ENCODE measurements at regions not wholly inside any gene's neighbourhood (a gene's known extent, or its start where the extent isn't known, plus 50 kb on each side); places are given as distances from the start of the nearest gene placed in this dataset.

DNA sequence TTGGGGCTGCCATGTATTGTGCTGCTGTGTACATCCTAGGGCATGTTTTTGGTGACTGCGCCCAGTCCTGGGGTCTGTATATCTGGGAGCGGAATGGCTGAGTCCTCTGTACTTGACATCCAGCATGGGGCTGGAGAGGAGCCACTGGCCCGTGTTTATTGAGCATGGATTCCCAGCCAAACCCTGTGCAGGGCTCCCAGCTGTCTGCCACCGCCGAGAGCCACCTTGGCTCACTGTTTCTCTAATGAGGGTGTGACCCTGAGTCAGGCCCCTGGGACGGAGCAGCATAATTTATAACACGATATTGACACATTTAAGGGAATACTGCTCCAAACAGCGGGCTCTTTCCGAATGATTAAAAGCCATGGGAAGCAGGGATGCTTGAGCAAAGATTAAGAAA lies 211.5 kb upstream of the PWP1 start:
- DNase-seq (ENCODE audit: low read depth): no peak

DNA sequence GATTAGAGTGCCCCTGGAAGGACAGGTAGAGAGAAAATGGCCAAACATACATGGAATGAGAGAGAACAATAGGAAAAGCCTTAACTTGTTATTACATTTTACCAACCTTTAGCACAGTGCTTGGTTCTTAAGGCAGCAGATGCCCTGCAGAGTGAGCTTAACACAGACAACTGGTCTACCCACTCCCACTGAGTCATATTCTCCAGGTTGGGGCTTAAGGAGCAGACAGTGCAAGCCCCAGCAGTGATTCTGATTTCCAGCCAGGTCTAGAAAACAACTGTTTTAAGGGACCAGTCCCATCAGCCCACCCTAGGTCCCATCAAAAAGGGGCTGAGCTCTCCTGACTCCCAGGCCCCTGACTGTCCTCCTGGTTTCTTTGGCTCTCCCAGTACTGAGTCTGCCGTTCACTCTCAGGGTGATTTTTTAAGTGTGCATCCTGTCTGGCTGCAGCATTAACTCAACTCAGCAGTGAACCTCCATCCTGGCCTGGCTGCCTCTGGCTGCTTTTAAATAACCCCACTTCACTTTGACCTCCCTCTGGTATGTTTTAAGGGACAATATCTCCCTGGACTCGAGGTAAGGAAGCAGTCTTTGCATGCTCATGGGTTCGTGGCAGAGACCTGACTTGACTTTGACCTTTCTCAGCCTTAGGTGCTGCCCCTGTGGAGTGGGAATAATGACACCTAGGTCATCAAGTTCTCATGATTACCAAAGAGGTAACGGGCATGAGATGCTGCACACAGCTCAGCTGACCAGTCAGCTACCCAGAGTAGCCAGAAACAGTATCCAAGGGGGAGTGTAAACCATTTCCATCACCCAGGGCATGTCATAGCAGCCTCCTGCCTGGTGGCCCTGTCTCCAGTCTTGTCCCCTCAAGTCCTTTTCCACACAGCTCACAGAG lies 210.7 kb upstream of the PWP1 start:
- DNase-seq (ENCODE audit: low read depth): no peak

GRCh38 chr12:107475900-107476299 lies 209.7 kb upstream of the PWP1 start:
- DNase-seq (ENCODE audit: low read depth): no peak

DNA sequence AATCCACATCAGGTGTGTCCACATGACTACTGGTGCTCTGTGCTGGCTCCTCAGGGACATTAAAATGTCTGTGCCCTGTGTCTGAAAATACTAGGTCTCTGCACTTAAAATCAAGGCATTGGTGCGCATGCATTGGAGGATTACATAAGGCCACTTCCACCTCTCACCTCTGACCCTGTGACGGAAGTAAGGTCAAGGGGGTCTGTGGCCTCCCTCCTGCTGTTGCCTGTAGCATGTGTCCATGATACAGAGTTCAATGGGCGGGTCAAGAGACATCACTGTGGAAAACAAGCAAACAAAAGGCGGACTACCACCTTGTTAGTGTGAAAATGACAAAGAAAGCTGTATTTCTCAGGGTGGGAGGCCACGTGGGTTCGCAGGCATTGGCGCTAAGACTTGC lies 208.6 kb upstream of the PWP1 start:
- no peak for DNase-seq (ENCODE audit: low read depth)

GRCh38 chr12:107477947-107478610 lies 207.5 kb upstream of the PWP1 start:
- DNase-seq (ENCODE audit: low read depth): no peak

DNA sequence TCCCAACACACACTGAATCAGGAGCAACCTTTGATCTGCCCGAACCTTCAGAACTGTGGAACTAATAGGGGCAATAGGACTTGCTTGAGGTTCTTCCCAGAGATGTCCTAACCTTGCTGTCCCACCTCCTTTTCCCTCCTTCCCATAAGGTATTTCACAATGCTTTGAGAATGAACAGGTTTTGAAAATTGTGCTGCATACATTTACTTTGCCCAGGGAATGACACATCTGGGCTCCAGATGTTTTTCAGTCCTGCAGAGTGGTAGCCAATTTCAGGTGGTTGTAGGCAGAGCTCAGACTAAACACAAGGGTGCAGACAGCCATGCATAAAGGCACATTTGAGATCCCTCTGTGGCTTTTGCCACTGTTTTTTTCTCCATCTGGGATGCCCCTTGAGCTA lies 206.7 kb upstream of the PWP1 start:
- DNase-seq (ENCODE audit: low read depth): no peak

DNA sequence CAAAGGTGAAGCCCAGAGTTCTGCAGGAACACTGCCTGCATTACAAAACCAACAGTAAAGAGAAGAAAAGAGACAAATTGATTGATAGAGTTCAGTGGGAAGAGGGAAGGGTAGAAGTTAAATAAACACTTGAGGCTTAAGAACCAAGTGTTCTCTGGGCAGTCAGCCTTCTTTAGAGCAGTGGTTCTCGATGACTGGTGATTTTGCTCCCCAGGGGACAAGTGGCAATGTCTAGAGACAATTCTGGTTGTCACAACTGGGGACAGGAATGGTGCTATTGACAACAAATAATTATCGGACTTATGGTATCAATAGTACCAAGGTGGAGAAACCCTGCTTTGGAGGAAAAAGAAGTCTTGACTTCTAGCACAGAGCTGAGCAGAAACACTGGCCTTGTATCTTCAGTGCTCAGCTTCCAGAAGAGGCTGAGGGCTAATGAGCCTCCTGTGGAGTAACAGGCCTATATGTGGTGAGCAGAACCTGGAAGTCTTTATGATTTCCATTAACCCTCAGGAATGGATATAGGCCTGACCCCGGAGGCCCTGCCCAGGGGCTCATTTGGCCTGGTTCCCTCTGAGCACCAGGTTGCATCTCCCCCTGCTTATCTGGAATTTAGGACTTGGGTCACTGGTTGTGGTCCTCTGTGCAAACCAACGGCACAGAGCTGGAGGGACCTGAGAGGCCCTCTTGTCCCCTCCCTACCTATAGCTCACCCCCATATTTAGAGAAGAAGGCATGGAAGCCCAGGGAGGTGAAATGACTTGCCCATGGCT lies 204.6 kb upstream of the PWP1 start:
- DNase-seq (ENCODE audit: low read depth): no peak

DNA sequence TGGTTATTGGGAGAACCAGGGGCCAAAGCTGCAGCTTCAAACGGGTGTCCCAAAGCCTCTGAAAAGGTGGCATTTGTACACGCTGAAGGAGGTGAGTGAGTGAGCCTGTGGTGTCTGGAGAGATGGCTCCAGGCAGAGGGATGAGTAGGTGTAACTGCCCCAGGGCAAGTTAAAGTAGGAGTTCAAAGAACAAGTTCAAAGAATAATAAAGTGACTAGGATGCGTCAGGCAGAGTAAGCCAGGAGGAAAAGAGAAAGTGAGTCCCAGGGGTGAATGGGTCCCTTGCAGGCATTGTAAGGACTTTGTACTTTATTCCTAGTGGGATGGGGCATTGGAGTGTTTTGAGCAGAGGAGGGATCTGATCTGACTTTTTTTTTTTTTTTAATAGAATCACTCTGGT lies 201.4 kb upstream of the PWP1 start:
- no peak for DNase-seq (ENCODE audit: low read depth)

- DNase-seq (ENCODE audit: low read depth): no peak
These were observed 200.7 kb upstream of the PWP1 start for GRCh38 chr12:107484941-107485340.

DNA sequence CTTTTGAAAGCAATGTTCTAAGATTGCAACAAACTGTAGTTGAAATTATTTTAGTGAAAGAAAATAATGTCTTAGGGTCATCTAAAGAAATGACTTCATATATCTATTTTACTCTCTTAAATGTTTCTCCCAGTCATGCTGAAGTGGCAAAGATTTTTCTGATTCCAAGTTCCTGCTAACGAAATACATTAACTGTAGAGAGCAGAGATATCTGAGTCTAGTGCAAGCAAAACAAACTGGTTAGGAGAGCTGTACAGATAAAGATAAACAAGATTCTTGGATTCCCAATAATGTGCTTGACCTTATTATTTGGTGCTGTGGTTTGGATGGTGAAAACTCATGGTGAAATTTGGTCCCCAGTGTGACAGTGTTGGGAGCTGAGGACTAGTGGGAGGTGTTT lies 199.9 kb upstream of the PWP1 start:
- DNase-seq (ENCODE audit: low read depth): no peak

- DNase-seq (ENCODE audit: low read depth): no peak
These were observed 199.3 kb upstream of the PWP1 start for GRCh38 chr12:107486140-107486892.

- DNase-seq (ENCODE audit: low read depth): no peak
These were observed 198.5 kb upstream of the PWP1 start for GRCh38 chr12:107487011-107487680.

- no peak for DNase-seq (ENCODE audit: low read depth)
These were observed 196.9 kb upstream of the PWP1 start for GRCh38 chr12:107488666-107489065.

DNA sequence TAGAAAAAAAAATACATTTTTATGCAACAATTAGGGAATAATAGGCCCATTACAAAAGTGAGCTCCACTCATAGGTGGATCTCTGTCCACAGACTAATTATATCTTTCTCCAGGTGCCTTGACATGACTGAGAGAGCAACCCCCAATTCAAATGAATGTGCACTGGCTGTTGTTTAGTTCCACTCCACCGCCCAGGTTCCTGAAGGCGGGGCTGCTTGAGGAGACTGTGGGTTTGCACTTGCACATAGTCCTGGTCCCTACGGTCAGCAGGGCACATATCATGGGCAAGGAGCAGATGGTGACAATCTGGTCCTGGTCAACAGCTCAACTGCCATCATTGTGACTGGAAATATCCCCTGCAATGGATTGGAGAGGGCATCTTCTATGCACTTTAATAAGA lies 195.6 kb upstream of the PWP1 start:
- no peak for DNase-seq (ENCODE audit: low read depth)

DNA sequence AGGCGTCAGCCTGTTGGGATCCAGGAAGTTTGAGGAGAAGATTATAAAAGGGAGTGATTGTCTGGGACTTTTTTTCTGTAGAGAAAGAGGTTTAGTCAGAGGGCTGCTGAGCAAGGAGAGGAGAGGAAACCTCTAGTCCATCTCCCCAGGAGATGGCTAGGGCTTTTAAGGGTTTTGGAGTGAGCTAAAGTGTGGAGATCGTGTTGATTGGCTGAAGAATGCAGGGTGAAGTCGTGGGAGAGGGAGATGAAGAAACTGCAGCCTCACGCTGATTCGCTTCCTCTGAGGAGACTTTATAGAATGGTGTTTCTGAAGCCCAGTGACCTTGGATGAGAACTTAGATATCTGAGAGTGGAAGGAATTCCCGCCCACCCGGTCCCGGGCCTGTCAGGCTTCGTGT lies 193.7 kb upstream of the PWP1 start:
- no peak for DNase-seq (ENCODE audit: low read depth)

DNA sequence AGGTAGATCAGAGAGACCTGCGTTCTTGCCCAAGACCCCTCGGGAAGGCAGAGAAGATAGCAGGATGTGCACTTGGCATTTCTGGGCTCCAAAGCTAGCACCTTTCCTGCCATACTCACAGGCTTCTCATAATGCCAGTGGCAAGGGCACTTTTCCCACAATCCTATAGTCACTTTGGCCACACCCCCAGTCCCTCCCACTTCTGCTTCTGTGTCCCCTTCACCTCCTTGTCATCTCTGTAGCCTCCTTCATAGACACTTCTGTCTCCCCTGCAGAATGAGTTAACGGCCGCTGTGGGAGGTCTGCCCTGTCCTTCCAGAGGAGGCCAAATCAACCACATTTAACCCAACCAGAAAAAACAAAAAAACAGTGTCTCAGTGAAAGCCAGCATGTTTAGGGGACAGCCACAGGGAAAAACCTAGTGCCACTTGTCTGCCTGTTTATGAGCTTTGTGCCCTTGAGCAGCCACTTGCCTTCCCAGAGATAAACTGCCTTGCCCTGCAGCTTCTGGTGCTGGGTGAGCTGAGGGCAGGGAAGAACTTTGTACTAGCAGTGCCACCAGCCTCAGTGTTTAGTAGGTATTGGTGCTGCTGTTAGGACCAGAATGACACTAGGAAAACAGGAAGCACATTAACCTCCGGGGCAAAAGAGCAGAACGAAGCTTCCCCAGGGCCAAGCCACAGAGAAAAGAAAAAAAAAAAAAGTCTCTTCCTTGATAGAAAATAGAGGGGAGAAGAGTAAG lies 193.0 kb upstream of the PWP1 start:
- no peak for DNase-seq (ENCODE audit: low read depth)

GRCh38 chr12:107493135-107493494 lies 192.5 kb upstream of the PWP1 start:
- no peak for DNase-seq (ENCODE audit: low read depth)

GRCh38 chr12:107493666-107494065 lies 191.9 kb upstream of the PWP1 start:
- DNase-seq (ENCODE audit: low read depth): no peak

GRCh38 chr12:107494331-107494730 lies 191.3 kb upstream of the PWP1 start:
- DNase-seq (ENCODE audit: low read depth): no peak

GRCh38 chr12:107495604-107496003 lies 190.0 kb upstream of the PWP1 start:
- DNase-seq (ENCODE audit: low read depth): no peak

DNA sequence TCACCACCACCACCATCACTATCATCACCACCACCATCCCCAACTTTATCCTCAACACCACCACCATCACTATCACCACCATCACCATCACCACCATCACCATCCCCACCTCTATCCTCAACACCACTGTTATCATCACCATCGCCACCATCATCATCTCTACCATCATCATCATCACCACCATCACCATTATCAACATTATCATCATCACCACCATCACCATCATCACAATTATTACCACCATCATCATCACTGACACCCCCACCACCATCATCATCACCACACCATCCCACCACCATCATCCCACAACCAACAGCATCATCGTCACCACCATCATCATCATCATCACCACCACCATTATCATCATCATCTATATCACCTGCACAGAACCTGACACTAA lies 188.4 kb upstream of the PWP1 start:
- DNase-seq (ENCODE audit: low read depth): no peak
